K562 (cell line): ENCODE measurements at regions not wholly inside any gene's neighbourhood (a gene's known extent, or its start where the extent isn't known, plus 50 kb on each side); places are given as distances from the start of the nearest gene placed in this dataset.

Experiments used
- ETS2 ChIP-seq: IDR thresholded peaks from 2 replicates; pipeline ENCODE4 v1.6.1; 2016; ENCODE audit warnings: borderline replicate concordance, missing genetic modification characterization, mild to moderate bottlenecking, moderate library complexity, missing compliant biosample characterization; ENCODE audit not compliant: poor library complexity, severe bottlenecking
- NFXL1 ChIP-seq: fragments of 450-650 bp; formaldehyde crosslinking; IDR thresholded peaks from 2 replicates; pipeline ENCODE4 v1.4.0; 2021; ENCODE audit warnings: mild to moderate bottlenecking
- TF ChIP-seq, protein P1 (sequence below): fragments of 200-800 bp; sonication (Bioruptor generic); IDR thresholded peaks from 2 replicates; pipeline ENCODE4 v1.6.1; 2016; ENCODE audit warnings: missing genetic modification characterization, missing compliant biosample characterization
- TF ChIP-seq, protein P2 (sequence below): sonication (generic); formaldehyde crosslinking; IDR thresholded peaks from 2 replicates; pipeline ENCODE4 v1.5.0; 2020; ENCODE audit warnings: missing genetic modification reagents
- TF ChIP-seq, protein P3 (sequence below), 3 experiments: fragments of 200-800 bp in 1 of 3; fragments of 250-450 bp in 1 of 3; fragments of 450-650 bp in 1 of 3; sonication (Bioruptor Pico) in 1 of 3; sonication (Bioruptor generic) in 1 of 3; formaldehyde crosslinking in 1 of 3; IDR thresholded peaks; 2 replicates each; pipeline versions ENCODE4 v1.6.1 to v1.8.0; 2016 to 2022; ENCODE audit warnings: mild to moderate bottlenecking in 2 of 3, missing genetic modification characterization in 2 of 3, missing compliant biosample characterization in 1 of 3, moderate library complexity in 1 of 3

DNA sequence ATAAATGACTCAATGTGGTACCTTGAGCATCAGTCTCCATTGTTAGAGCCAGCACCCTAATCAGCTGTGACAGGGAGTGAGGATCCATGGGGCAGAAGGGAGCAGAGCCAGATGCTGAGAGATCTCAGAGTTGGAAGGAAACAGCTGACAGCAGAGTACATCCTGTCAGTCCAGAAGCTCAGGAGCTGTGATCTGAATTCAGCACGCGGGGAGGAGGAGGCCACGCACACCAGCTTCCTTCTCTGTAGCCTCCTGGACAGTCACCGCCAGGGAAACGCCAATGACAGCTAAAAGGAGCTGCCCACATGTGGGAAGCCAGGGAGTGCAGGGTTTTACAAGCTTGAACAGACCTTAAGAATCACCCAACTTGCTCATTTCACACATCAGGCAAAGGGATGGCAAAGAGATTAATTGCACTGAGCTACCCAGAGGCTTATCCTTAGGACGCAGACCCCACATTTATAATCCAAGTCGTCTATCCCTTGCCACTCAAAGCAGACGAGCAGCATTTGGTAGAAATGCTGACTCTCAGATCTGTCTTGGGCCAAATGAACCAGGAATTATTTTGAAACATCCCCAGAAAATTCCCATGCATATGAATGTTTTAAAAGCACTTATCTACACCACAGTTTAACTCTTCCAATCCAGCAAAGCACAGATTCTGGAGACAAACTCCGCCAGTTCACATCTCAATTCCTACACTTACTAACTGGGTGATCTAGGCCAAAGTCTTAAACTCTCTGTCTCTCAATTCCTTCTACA, 322.6 kb upstream of the TMTC1 start (continued):
- TF ChIP-seq, protein P1, sequence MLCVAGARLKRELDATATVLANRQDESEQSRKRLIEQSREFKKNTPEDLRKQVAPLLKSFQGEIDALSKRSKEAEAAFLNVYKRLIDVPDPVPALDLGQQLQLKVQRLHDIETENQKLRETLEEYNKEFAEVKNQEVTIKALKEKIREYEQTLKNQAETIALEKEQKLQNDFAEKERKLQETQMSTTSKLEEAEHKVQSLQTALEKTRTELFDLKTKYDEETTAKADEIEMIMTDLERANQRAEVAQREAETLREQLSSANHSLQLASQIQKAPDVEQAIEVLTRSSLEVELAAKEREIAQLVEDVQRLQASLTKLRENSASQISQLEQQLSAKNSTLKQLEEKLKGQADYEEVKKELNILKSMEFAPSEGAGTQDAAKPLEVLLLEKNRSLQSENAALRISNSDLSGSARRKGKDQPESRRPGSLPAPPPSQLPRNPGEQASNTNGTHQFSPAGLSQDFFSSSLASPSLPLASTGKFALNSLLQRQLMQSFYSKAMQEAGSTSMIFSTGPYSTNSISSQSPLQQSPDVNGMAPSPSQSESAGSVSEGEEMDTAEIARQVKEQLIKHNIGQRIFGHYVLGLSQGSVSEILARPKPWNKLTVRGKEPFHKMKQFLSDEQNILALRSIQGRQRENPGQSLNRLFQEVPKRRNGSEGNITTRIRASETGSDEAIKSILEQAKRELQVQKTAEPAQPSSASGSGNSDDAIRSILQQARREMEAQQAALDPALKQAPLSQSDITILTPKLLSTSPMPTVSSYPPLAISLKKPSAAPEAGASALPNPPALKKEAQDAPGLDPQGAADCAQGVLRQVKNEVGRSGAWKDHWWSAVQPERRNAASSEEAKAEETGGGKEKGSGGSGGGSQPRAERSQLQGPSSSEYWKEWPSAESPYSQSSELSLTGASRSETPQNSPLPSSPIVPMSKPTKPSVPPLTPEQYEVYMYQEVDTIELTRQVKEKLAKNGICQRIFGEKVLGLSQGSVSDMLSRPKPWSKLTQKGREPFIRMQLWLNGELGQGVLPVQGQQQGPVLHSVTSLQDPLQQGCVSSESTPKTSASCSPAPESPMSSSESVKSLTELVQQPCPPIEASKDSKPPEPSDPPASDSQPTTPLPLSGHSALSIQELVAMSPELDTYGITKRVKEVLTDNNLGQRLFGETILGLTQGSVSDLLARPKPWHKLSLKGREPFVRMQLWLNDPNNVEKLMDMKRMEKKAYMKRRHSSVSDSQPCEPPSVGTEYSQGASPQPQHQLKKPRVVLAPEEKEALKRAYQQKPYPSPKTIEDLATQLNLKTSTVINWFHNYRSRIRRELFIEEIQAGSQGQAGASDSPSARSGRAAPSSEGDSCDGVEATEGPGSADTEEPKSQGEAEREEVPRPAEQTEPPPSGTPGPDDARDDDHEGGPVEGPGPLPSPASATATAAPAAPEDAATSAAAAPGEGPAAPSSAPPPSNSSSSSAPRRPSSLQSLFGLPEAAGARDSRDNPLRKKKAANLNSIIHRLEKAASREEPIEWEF (CRISPR knock-in tag) = no peak
- no peak for TF ChIP-seq ETS2 (tag)
- TF ChIP-seq, protein P2, sequence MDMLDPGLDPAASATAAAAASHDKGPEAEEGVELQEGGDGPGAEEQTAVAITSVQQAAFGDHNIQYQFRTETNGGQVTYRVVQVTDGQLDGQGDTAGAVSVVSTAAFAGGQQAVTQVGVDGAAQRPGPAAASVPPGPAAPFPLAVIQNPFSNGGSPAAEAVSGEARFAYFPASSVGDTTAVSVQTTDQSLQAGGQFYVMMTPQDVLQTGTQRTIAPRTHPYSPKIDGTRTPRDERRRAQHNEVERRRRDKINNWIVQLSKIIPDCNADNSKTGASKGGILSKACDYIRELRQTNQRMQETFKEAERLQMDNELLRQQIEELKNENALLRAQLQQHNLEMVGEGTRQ = no peak
- TF ChIP-seq, protein P3, sequence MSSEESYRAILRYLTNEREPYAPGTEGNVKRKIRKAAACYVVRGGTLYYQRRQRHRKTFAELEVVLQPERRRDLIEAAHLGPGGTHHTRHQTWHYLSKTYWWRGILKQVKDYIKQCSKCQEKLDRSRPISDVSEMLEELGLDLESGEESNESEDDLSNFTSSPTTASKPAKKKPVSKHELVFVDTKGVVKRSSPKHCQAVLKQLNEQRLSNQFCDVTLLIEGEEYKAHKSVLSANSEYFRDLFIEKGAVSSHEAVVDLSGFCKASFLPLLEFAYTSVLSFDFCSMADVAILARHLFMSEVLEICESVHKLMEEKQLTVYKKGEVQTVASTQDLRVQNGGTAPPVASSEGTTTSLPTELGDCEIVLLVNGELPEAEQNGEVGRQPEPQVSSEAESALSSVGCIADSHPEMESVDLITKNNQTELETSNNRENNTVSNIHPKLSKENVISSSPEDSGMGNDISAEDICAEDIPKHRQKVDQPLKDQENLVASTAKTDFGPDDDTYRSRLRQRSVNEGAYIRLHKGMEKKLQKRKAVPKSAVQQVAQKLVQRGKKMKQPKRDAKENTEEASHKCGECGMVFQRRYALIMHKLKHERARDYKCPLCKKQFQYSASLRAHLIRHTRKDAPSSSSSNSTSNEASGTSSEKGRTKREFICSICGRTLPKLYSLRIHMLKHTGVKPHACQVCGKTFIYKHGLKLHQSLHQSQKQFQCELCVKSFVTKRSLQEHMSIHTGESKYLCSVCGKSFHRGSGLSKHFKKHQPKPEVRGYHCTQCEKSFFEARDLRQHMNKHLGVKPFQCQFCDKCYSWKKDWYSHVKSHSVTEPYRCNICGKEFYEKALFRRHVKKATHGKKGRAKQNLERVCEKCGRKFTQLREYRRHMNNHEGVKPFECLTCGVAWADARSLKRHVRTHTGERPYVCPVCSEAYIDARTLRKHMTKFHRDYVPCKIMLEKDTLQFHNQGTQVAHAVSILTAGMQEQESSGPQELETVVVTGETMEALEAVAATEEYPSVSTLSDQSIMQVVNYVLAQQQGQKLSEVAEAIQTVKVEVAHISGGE (CRISPR knock-in tag; IDR thresholded peaks at IDR 0.05) = no peak
- no peak for TF ChIP-seq NFXL1 (CRISPR knock-in tag)
- TF ChIP-seq, all 486 proteins: peak for 0
